Omental fat pad (tissue), 1 donor: ENCODE measurements at regions not wholly inside any gene's neighbourhood (a gene's known extent, or its start where the extent isn't known, plus 50 kb on each side); places are given as distances from the start of the nearest gene placed in this dataset.
"Not testable (repeated sequence)": the region's sequence is repeated elsewhere in the genome, so short reads cannot be mapped to it uniquely, and the experiment has no call there.

Experiments used
- ATAC-seq: fragments of 150-250 bp; one replicate; pipeline ENCODE4 v1.9.1; 2016; ENCODE audit warnings: mild to moderate bottlenecking, moderate library complexity; ENCODE audit not compliant: low FRiP score
- DNase-seq: peaks from one replicate; pipeline ENCODE4 v3.0.0-alpha.2; 2019; ENCODE audit warnings: low spot score

GRCh38 chr2:111569356-111570199, 314.4 kb downstream of the ANAPC1 start:
- ATAC-seq, result not testable (repeated sequence)

GRCh38 chr2:111570300-111571114, 313.5 kb downstream of the ANAPC1 start:
- not testable (repeated sequence) for ATAC-seq

More at GRCh38 chr2:111569356-111570199, 314.4 kb downstream of the ANAPC1 start:
- not testable (repeated sequence) for DNase-seq

GRCh38 chr2:111574803-111575202, 309.2 kb downstream of the ANAPC1 start:
- ATAC-seq, DNase-seq: not testable (repeated sequence)

More at GRCh38 chr2:111570300-111571114, 313.5 kb downstream of the ANAPC1 start:
- not testable (repeated sequence) for DNase-seq

DNA sequence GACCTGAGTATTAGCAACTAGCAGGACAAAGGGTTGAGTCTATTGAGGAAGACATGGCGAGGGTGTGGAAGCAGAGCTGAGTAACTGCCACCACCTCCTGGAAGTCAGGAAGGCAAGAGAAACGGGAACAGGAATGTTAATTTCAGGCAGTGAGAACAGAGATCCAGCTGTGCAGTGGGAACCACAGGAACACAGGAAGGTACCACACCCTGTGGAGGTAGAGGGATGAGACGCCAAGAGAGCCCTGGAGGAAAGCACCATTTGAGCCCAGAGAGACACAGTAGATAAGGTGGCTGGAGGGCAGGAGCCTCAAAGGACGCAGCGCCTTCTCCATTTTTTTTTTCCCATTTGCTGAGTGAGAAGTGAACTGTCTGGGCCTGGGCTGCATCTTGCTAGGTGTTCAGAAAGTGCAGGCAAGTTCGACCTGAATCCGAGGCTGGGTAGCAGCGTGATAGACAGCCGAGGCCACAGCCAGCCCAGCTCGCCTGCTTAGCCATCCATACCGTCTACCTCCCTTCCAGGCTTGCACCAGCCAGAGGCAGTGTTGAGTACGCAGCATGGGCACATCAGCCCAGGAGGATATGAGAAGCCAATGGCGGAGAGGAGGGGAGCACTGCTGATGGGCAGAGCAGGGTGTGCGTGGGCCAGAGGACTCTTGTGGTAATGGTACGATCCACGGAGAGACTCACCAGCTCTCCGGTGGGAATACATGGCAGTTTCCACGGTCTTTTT, 306.7 kb downstream of the ANAPC1 start:
- ATAC-seq, DNase-seq: not testable (repeated sequence)

DNA sequence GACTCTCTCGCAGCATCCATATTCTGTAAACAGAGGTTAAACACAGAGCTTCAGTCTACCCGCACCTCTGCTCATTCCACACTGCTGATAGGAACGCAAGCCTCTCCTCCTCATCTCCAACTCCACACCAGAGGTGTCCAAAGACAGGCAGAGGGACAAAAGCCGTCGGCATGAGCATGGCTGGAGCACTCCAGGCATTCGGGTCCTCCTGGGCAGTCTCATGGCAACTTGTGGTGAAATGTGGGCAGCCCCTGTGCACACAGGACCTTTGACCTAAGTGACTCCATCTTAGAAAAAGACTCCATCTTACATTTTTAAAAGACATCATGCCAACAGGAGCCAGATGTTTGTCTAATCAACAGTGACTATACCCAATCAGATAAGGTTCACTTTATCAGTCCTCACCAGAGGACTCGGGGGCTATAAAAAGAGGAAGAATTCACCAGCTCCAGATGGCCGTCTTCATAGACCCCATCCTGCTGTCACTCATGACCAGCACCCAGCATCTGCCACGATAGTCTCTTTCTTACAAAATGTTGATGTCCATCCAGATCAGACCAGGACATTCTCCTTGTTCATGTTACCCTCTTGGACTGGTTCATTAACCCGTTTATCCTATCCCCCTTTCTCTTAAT, 304.4 kb downstream of the ANAPC1 start:
- DNase-seq, ATAC-seq: not testable (repeated sequence)

- DNase-seq, ATAC-seq: not testable (repeated sequence)
These were observed 303.4 kb downstream of the ANAPC1 start for GRCh38 chr2:111580616-111581015.

- not testable (repeated sequence) for DNase-seq, ATAC-seq
These were observed 301.9 kb downstream of the ANAPC1 start for GRCh38 chr2:111582090-111582489.

DNA sequence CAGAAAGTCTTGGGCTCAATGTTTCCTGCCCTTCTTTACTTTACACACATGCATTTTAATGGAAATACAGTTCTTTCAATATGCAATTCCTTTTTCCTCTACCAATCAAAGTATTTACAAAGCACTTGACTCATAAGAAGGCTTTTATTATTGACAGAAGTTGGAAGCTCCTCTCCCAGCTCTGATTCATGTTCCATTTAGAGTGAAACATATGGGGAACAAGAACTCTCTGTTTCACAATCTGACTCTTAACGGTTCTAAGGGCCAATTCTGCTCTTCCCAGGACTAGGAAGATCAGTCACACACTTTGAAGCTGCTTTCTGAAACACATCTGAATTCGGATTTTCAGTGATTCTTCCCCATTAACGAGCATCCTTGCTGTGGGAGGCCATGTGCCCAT, 300.5 kb downstream of the ANAPC1 start:
- ATAC-seq, DNase-seq: not testable (repeated sequence)

DNA sequence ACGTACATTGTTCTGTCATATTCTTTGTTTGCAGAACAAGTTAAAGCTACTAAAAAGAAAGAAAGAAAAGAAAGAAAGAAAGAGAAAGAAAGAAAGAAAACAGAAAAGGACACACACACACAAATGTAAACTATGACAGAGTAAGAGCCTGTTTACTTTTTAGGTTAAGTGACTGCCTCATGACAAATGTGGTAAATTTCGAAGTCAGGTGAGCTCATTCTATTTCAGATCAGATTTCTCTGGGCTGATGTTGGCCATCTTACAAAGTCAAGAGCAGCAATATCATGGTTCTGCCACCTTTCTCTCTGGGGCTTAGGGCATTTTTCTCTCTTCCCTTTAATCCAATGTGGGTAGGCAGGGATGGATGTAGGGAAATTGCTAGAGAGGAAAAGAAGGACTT, 299.5 kb downstream of the ANAPC1 start:
- DNase-seq, ATAC-seq: not testable (repeated sequence)

- DNase-seq, ATAC-seq: not testable (repeated sequence)
These were observed 299.0 kb downstream of the ANAPC1 start for GRCh38 chr2:111584950-111585349.

DNA sequence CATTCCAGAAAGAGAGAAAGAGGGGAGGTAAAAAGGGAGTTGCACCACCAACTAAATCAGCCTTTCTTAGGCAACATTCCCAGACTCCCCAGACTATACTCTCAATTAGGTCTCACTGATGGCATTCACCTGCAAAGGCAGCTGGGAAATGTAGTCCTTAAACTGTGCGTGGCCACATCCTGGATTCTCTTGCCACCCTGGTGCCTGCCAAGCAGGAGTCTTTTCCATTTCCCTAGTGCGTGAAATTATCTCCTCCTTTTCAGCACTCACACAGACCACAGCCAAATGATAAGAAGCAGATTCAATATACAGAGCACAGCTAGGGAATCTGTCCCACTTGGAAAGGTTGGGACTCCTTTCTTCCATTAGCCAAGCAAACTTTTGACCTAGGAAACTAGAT, 298.0 kb downstream of the ANAPC1 start:
- not testable (repeated sequence) for ATAC-seq

DNA sequence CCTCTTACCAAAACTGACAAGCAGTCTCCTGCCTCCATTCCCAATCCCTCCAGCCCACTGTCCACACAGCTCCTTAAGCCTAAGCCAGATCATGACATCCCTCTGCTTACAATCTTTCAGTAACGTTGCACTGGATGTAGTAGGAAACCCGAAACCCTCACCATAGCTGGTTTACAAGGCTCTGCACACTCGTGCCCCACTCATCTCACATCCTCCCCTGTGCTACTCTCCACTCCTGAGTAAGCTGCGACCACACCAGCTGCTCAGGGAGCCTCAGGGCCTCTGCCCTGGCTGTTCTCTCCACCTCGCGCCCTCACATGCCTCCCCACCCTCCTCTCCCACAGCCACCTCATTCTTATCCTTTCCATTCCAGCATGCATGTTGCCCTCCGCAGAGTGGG, 288.9 kb downstream of the ANAPC1 start:
- DNase-seq, ATAC-seq: not testable (repeated sequence)

More for the DNA sequence above, 298.0 kb downstream of the ANAPC1 start:
- DNase-seq, result not testable (repeated sequence)

- DNase-seq, ATAC-seq: not testable (repeated sequence)
These were observed 286.9 kb downstream of the ANAPC1 start for GRCh38 chr2:111596808-111597705.

GRCh38 chr2:111598944-111599343, 285.0 kb downstream of the ANAPC1 start:
- not testable (repeated sequence) for DNase-seq
- ATAC-seq, result peak; percentile 25

- not testable (repeated sequence) for ATAC-seq, DNase-seq
These were observed 281.7 kb downstream of the ANAPC1 start for GRCh38 chr2:111602259-111602658.

DNA sequence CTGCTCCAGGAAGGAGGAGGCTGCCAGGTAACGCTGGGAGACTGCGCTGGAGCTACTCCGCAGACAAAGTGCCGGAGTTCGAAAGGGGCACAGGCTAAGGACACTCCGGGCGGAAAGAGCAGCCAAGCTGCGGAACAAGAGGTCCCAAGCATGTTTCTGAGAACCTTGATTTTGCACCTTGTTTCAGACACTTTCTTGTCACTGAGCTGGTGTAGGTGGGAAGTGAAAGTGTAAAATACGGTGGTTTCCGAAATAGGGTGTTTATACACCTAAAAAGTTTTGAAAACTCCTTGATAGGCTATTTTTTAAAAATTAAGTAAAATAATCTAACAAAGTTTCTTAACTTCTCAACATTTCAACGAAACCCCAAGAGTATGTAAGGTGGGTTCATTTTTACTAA, 278.2 kb downstream of the ANAPC1 start:
- not testable (repeated sequence) for ATAC-seq, DNase-seq

DNA sequence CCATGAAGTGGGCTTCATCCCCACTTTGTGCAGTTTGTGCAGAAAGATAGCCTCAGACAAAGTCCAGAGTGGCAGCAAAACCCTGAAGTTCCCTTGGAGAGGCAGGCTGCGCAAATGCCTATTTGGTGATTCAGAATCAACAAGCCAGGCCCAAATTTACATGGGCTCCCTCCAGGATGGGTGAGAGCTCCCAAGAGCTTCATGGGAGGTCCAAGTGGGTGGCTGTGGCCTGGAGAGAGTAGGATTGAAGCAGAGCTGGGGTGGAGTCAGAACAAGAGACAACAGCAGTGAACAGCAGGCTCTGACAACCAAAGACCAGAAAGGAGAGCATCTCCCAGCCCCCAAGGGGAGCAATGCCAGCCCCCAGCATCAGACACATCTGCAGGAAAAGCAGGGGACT, 277.4 kb downstream of the ANAPC1 start:
- not testable (repeated sequence) for ATAC-seq, DNase-seq
